Natural killer cell treated with Interleukin-12 subunit alpha and Interleukin-12 subunit beta and Interleukin-15 and Interleukin-18, amount 100 ng/mL, for 72 hours (primary cell): ENCODE measurements at regions not wholly inside any gene's neighbourhood (a gene's known extent, or its start where the extent isn't known, plus 50 kb on each side); places are given as distances from the start of the nearest gene placed in this dataset.

Experiments
- ATAC-seq, 2 donors: fragments of 150-1000 bp; cut with Tn5 transposase in 1 of 2; sonication (Bioruptor Pico), chemical (Tn5 transposase) in 1 of 2; 2 replicates each; pipeline ENCODE4 v1.10.0; 2021
- DNase-seq: peaks from one replicate; pipeline ENCODE4 v3.0.0; 2022; ENCODE audit warnings: low spot score
- H3K27ac Mint-ChIP-seq, 2 donors: 1 replicate in 1 of 2; 2 replicates in 1 of 2; pipeline ENCODE4 v1.8.0; 2022; ENCODE audit warnings: mixed read lengths in 2 of 2, mild to moderate bottlenecking in 1 of 2, moderate library complexity in 1 of 2
- H3K27me3 Mint-ChIP-seq, 2 donors: 1 replicate in 1 of 2; 2 replicates in 1 of 2; pipeline ENCODE4 v1.8.0; 2022; ENCODE audit warnings: mixed read lengths in 2 of 2
- H3K36me3 Mint-ChIP-seq: one replicate; pipeline ENCODE4 v1.8.0; 2022; ENCODE audit warnings: mixed read lengths
- H3K4me1 Mint-ChIP-seq, 2 donors: 1 replicate in 1 of 2; 2 replicates in 1 of 2; pipeline ENCODE4 v1.8.0; 2022; ENCODE audit warnings: low read depth in 2 of 2, mixed read lengths in 2 of 2, mild to moderate bottlenecking in 1 of 2
- H3K4me3 Mint-ChIP-seq: one replicate; pipeline ENCODE4 v1.8.0; 2022; ENCODE audit warnings: mixed read lengths
- H3K9me3 Mint-ChIP-seq: 2 replicates; pipeline ENCODE4 v1.8.0; 2022; ENCODE audit warnings: mixed read lengths

DNA sequence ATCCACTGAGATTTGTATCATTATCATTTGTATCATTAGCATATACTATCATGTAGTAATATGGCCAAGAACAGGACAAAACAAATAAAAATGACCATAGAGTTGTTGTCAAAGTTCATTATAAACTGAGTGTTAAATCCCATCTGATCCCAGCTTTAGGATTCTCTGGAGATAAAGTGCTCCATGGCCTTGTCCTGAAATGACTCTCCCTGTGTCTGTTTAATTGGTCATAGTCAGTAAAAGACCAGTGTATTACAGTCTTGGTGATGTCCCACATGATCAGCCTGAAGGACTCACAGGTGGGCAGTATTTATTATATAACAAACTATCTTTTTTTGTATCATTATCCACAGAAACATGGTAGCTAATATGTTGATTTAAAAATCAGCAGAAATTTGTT lies 361.6 kb downstream of the TMEM135 start:
- ATAC-seq: no peak
- Mint-ChIP-seq H3K36me3 (no peaks in the 10 kb centered on the region), H3K27me3 (peaks cover 5 to 14% of the 10 kb centered on the region in 2 donors), H3K4me1 (peaks cover 0 to 5% of the 10 kb centered on the region in 2 donors), H3K9me3 (no peaks in the 10 kb centered on the region), H3K4me3 (no peak overlapping the region), H3K27ac (no peak overlapping the region)
- no peak for DNase-seq

DNA sequence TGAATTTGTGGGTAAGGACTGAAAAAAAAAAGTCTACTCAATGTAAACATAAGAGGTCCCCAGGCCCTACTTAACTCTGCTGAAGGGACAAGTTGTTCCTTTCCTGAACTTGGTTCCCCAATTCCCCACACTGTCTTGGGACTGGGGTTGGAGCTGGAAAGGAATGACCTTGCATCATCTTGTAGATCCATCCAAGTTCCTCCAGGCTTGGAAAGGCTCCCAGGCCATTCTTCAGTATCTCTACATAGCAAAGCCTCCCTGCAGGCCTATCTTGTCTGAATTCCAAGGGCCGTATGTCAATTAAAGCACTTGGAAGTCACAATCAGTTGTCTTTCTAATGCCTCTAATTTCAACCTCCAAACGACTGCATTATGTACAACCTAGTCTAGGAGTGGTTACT lies 361.2 kb downstream of the TMEM135 start:
- DNase-seq (no peak), ATAC-seq (no peak)
- Mint-ChIP-seq H3K4me3 (no peak overlapping the region), H3K36me3 (no peaks in the 10 kb centered on the region), H3K27ac (no peak overlapping the region), H3K4me1 (peaks cover 0 to 5% of the 10 kb centered on the region in 2 donors), H3K9me3 (no peaks in the 10 kb centered on the region), H3K27me3 (peaks cover 5 to 14% of the 10 kb centered on the region in 2 donors)

DNA sequence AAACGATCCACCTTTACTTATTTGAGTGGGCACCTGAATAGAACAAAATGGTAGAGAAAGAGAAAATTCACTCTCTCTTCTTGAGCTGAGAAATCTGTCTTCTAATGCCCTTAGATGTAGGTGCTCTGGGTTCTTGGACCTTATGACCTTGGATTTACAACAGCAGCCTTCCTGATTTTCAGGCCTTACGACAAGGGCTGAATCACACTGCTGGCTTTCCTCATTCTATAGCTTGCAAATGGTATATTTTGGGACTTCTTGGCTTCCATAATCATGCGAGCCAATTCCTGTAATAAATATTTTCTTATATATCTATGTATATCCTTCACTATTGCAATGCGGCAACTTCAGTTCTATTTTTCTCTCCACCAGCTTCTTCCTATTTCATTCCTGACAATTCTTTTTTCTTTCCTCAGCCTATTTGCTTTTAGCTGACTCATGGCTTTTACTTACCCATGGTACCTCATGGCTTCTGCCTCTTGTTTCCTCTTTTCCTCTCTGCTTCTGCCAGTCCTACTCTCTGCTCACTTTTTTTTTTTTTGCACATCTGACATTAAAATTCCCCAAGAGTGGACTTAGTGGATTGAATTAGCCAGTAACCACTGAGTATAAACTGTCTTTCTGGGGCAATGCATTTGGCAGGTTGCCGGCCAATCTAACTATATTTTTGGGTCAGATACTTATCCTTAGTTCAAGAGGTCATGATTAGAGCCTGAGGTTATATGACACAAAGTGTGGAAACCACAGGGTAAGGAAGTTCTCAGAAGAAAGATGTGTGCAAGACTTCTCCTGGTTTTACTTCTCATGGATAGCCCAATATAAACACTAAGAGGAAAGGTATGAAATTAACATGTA lies 359.5 kb downstream of the TMEM135 start:
- ATAC-seq: no peak

DNA sequence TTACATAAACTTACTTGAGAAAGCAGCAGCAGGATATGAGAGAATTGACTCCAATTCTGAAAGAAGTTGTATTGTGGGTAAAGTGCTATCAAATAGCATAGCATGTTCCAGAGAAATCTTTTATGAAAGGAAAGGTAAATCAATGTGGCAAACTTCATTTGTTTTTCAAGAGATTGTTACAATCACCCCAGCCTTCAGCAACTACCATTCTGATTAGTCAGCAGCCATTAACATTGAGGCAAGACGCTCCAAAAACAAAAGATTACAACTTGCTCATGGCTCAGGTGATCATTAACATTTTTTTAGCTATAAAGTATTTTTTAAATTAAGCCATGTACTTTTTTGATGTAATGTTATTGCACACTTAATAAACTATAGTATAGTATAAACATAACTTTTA lies 357.2 kb downstream of the TMEM135 start:
- Mint-ChIP-seq H3K4me1 (peaks cover 0 to 5% of the 10 kb centered on the region in 2 donors), H3K27me3 (peaks cover 5 to 10% of the 10 kb centered on the region in 2 donors), H3K36me3 (no peaks in the 10 kb centered on the region), H3K27ac (no peak overlapping the region), H3K4me3 (no peak overlapping the region), H3K9me3 (no peaks in the 10 kb centered on the region)
- no peak for DNase-seq
- ATAC-seq: no peak

More for the DNA sequence above, 359.5 kb downstream of the TMEM135 start:
- H3K4me3 Mint-ChIP-seq: no peak overlapping the region
- no peak overlapping the region for H3K27ac Mint-ChIP-seq
- H3K4me1 Mint-ChIP-seq: peaks cover 0 to 5% of the 10 kb centered on the region in 2 donors
- peaks cover 5 to 14% of the 10 kb centered on the region in 2 donors for H3K27me3 Mint-ChIP-seq
- no peaks in the 10 kb centered on the region for H3K36me3 Mint-ChIP-seq
- DNase-seq: no peak
- H3K9me3 Mint-ChIP-seq: no peaks in the 10 kb centered on the region

DNA sequence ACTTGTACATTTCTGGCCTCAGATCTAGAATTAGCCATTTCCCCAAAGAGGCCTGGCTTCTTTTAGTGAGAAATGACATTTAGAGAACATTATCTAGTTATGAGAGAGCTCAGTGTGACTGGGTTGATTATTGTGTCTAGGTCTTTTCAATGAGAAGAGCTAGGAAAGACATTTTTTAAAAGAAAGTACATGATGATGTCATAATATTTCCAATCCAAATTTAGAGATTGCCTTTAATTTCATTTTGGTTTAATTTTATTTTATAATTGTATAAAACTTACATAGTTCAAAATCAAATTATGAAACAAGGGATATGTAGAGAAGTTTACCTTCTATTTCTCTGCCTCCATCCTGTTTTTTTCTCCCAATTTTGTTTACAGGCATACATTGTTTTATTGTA lies 354.9 kb downstream of the TMEM135 start:
- peaks cover 7 to 9% of the 10 kb centered on the region in 2 donors for H3K27me3 Mint-ChIP-seq
- DNase-seq (no peak), ATAC-seq (no peak)
- no peak overlapping the region for H3K4me3 Mint-ChIP-seq
- no peak overlapping the region for H3K27ac Mint-ChIP-seq
- peaks cover 4% of the 10 kb centered on the region for H3K9me3 Mint-ChIP-seq
- peaks cover 0 to 5% of the 10 kb centered on the region in 2 donors for H3K4me1 Mint-ChIP-seq
- H3K36me3 Mint-ChIP-seq: no peaks in the 10 kb centered on the region

DNA sequence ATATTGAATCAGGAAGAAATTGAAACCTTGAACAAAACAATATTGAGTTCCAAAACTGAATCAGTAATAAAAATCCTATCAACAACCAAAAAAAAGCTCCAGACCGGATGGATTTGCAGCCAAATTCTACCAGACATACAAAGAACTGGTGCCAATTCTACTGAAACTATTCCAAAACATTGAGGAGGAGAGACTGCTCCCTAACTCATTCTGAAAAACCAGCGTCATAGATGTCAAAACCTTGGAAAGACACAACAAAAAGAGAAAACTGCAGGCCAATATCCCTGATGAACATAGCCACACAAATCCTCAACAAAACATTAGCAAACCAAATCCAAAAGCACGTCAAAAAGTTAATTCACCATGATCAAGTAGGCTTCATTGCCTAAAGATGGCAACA lies 353.8 kb downstream of the TMEM135 start:
- Mint-ChIP-seq H3K4me3 (no peak overlapping the region), H3K9me3 (peaks cover 6% of the 10 kb centered on the region), H3K27ac (no peak overlapping the region), H3K36me3 (no peaks in the 10 kb centered on the region), H3K4me1 (no peaks in the 10 kb centered on the region), H3K27me3 (peaks cover 0 to 5% of the 10 kb centered on the region in 2 donors)
- DNase-seq (no peak), ATAC-seq (no peak)

DNA sequence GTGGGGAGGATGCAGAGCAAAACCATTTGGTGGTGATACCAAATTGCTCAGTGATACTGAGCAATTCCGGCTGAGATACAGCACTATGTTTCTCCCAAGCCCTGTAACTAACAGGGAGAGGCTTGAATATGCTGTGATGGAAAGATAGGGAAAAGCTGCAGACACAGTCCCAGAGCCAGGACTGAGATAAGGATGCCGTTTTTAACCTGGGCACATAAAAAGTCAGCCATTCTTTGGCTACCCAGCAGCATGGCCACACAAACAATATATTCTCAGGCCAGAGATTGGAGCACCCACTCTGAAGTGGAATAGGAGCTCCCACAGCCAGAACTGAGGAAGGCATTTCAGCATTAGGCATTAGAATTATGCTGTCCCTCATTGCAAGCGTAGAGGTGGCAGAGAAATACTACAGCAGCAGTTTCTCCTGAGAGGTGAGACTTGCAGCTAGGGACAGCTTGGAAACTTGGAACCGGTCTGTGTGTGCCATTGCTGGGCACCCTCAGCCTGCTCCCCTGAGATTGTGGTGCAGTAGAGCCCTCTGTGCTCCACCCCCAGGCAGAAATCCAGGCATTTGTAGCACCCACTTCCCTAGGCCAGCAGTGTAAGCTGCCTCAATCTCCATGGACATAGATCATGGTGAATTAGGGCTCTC lies 346.5 kb downstream of the TMEM135 start:
- ATAC-seq (no peak), DNase-seq (no peak)
- peaks cover 7 to 9% of the 10 kb centered on the region in 2 donors for H3K27me3 Mint-ChIP-seq

DNA sequence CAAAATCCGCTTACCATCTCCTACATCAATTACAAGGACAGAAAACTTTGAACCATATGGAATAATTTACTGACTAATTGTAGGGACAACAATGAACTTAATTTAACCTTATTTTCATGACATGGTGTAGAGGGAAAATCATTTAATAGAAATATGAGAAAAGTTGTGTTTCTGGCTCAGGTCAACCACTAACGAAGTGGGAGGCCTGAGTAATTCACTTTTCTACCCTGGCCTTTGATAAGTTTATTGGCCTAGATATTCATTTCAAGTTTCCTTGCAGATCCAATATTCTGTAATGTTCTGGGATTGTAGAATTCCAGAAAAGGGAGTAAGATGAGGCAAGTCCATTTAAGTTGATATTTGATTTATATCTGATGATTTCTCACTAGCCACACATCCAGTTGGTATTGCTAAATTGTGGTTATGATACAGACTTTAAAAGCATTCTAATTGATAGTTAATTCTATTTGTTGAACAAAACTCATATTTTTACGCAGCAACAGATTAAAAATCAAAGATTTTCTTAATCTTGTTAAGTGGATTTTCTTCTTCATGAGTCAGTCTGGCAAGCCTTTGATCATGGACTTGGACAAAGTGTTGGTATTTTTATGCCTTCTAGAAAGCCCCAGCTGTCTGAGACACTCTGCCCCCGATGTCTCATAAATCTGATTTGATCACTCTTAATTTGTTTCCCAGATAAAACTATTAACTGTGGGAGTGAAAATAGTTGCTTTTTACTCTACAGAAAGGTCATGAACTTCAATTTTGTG lies 336.5 kb downstream of the TMEM135 start:
- H3K4me3 Mint-ChIP-seq: no peak overlapping the region
- no peak for DNase-seq
- no peaks in the 10 kb centered on the region for H3K4me1 Mint-ChIP-seq
- H3K36me3 Mint-ChIP-seq: no peaks in the 10 kb centered on the region
- peaks cover 15 to 27% of the 10 kb centered on the region in 2 donors for H3K27me3 Mint-ChIP-seq
- no peak overlapping the region for H3K27ac Mint-ChIP-seq
- H3K9me3 Mint-ChIP-seq: no peaks in the 10 kb centered on the region
- no peak for ATAC-seq

More for the DNA sequence above, 346.5 kb downstream of the TMEM135 start:
- no peak overlapping the region for H3K27ac Mint-ChIP-seq
- H3K9me3 Mint-ChIP-seq: peaks cover 14% of the 10 kb centered on the region
- peaks cover 6% of the 10 kb centered on the region for H3K36me3 Mint-ChIP-seq
- H3K4me1 Mint-ChIP-seq: no peaks in the 10 kb centered on the region
- H3K4me3 Mint-ChIP-seq: no peak overlapping the region
